GM19438 (cell line): ENCODE measurements at regions not wholly inside any gene's neighbourhood (a gene's known extent, or its start where the extent isn't known, plus 50 kb on each side); places are given as distances from the start of the nearest gene placed in this dataset.
"Not testable (repeated sequence)": the region's sequence is repeated elsewhere in the genome, so short reads cannot be mapped to it uniquely, and the experiment has no call there.

Experiments
- ATAC-seq: cut with Tn5 transposase; IDR thresholded peaks from one replicate; pipeline ENCODE4 v1.9.1; 2021; ENCODE audit warnings: low read depth; ENCODE audit not compliant: unreplicated experiment

DNA sequence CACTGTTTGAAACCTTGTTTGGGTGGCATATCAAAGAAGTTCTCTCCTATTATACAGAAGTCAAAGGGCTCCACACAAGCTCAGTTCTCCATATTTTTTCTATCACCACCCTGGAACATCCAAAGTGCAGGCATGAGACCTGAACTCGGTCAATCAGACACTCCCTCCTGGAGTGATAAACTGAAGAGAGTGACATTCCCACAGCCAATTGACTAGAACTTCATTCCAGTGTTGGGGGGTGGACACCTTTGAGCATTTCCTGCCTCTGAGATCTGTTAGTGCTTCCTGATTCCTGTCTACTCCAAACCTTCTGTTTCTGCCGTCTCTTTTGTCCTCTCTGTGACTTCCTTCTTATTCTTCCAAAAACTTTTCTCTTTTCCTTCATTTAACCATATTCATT lies 220.7 kb upstream of the NOX3 start:
- no peak for ATAC-seq

DNA sequence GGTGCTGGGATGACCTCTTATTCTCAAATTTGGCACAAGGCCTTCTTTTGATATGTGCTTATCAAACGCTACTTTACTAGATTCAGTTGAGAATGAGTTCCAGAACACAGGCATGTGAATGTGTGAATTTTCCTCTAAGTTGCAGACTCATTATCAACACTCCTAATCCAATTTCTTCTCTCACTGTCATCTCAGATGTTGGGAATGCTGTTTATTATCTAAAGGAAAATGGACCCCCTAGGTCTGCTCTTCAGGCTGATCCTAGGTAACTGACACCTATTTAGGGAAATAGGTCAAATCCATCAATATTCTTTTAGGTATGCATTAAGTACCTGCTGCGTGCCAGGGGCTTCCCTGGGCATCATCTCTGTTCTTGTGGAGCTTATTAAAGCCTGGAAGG lies 215.0 kb upstream of the NOX3 start:
- no peak for ATAC-seq

GRCh38 chr6:155660251-155660977 lies 204.8 kb upstream of the NOX3 start:
- ATAC-seq: no peak

- no peak for ATAC-seq
Observed at GRCh38 chr6:155656024-155656423, 200.4 kb upstream of the NOX3 start.

GRCh38 chr6:155654474-155654873 lies 198.8 kb upstream of the NOX3 start:
- ATAC-seq: no peak

GRCh38 chr6:155648301-155648700 lies 192.7 kb upstream of the NOX3 start:
- ATAC-seq: no peak

- no peak for ATAC-seq
Observed at GRCh38 chr6:155647354-155647753, 191.7 kb upstream of the NOX3 start.

DNA sequence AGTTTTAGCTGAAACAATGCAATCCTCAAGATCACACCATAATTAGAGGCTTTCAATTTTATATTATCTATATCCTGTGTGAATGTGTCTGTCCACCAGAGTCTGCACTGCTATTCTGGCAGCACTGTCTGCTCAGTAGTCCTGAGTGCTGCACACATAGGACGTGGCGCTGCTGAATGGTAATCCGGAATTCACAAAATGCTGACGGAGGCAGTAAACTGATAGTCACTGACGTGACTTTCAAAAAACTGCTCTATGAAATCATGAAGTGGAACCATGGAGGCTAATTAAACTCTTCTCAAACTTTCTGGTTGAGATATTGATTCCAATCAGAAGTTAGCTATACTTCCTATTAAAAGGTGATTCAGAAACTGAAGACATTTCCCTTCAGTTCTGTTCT lies 190.8 kb upstream of the NOX3 start:
- ATAC-seq: no peak

GRCh38 chr6:155645325-155645724 lies 189.7 kb upstream of the NOX3 start:
- ATAC-seq: no peak

DNA sequence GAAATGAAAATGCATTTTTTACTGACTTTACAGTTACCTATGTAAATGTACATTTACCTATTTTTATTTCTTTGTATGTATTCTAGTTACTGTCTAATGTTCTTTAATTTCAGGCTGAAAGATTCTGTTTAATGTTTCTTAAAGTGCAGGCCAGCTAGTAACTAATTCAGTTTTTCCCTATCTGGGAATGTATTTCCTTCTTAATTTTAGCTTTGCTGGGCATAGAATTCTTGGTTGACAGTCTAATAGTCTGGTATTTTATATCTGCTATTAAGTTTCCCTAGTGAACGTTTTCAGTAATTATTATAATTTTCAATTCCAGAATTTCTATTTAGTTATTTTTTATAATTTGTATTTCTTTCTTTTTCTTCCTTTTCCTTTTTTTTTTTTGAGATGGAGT lies 186.0 kb upstream of the NOX3 start:
- no peak for ATAC-seq

- ATAC-seq: no peak
Observed at GRCh38 chr6:155638200-155638599, 182.6 kb upstream of the NOX3 start.

GRCh38 chr6:155635416-155635815 lies 179.8 kb upstream of the NOX3 start:
- ATAC-seq: no peak

GRCh38 chr6:155630085-155630484 lies 174.4 kb upstream of the NOX3 start:
- ATAC-seq: no peak

DNA sequence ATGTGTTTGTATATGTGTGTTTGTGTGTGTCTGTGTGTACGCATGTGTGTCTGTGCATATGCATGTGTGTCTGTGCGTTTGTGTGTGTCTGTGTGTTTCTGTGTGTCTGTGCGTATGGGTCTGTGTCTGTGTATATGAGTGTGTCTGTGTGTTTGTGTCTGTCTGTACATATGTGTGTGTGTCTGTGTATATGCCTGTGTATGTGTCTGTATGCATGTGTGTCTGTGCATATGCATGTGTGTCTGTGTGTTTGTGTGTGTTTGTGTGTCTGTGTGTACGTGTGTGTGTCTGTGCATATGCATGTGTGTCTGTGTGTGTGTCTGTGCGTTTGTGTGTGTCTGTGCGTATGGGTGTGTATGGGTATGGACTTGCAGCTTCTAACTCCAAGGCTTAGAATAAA lies 174.0 kb upstream of the NOX3 start:
- no peak for ATAC-seq

DNA sequence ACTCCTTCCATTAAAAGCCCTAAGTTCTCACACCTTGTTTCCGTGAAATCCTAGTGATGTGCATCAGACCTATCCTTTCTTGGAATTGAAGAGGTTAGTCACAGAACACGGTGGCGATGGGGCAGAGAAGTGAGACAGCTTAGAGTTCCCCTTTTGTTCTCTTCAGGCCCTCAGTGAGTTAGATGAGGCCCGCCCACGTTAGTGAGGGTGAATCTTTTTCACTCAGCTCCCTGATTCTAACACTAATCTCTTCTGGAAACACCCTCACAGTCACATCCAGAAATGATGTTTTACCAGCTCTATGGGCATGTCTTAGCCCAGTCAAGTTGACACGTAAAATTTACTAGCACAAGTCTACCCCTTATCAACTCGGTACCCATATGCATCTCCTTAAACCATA lies 172.7 kb upstream of the NOX3 start:
- no peak for ATAC-seq

DNA sequence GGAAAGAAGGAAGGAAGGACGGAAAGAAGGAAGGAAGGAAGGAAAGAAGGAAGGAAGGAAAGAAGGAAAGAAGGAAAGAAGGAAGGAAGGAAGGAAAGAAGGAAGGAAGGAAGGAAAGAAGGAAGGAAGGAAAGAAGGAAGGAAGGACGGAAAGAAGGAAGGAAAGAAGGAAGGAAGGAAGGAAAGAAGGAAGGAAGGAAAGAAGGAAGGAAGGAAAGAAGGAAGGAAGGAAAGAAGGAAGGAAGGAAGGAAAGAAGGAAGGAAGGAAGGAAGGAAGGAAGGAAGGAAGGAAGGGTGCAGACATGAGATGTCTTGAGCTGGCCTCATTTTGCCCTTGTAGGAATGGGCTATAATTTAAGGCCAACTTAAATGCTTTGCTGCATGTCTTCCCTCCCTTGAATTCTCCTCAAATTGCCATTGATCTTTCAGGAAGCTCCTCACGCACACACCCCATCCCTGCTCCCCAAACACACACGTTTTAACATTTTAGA lies 172.1 kb upstream of the NOX3 start:
- not testable (repeated sequence) for ATAC-seq

DNA sequence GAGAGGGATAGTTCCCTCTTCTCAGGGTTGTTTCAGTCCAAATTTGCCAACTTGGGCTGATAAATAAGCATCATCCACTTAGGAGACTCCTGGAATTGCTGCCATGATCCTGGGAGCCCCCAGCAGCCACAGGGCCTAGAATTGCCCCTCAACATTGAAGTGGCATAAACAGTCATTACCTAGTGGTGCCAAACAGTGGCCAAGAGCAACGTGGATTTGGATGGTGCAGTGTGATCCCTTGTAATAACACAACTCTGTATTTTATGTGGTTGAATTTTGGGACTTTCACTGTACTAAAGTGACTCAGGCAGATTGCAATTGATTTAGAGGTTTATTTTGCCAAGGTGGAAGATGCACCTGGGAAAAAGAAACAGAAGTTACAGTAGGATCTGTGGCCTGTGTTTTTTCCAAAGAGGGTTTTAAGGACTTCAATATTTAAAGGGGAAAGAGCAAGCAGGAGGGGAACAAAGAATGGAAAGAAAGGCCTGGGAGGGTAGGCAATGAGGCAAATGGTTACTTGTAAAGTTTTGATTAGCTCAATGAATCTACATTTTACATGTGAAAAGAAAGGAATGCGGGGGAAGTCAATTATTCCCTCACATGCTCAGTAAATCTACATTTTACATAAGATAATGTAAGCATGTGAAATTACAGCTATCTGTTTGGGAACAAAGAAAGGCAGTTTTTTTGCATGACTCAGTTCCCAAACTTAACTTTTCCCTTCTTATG lies 168.0 kb upstream of the NOX3 start:
- no peak for ATAC-seq

- ATAC-seq: no peak
Observed at GRCh38 chr6:155614606-155615005, 159.0 kb upstream of the NOX3 start.

DNA sequence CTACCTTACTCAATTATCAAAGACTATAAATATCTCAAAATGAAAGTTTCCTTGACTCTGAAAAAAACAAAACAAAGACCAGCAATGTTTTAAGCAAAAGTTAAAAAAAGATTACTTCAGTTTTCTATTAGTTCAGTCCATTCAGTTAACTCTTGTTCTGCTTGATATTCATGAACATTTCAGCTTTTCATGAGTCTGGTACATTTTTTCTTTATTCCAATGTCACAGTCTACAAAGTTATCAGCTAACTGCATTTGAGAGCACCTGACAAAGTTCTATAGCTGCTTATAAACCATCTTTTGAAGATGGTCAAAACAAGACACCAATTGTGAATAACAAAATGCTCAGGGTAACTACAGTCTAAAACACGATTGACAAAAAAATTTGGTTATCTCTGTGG lies 156.1 kb upstream of the NOX3 start:
- no peak for ATAC-seq

GRCh38 chr6:155604991-155605390 lies 149.4 kb upstream of the NOX3 start:
- ATAC-seq: no peak

GRCh38 chr6:155599561-155599960 lies 143.9 kb upstream of the NOX3 start:
- no peak for ATAC-seq

- ATAC-seq: no peak
Observed at GRCh38 chr6:155599160-155599559, 143.5 kb upstream of the NOX3 start.
